ENCODE measurements at regions not wholly inside any gene's neighbourhood (a gene's known extent, or its start where the extent isn't known, plus 50 kb on each side); places are given as distances from the start of the nearest gene placed in this dataset.

GRCh38 chr11:110375351-110375750 lies 54.4 kb upstream of the FDX1 start:
- H3K27ac Mint-ChIP-seq, result no peak overlapping the region
- H3K4me1 Mint-ChIP-seq (ENCODE audit: low read depth), result peaks cover 25% of the 10 kb centered on the region
- H3K4me3 Mint-ChIP-seq, result no peak overlapping the region
- no peaks in the 10 kb centered on the region for H3K27me3 Mint-ChIP-seq (ENCODE audit: low read depth)
- H3K36me3 Mint-ChIP-seq (ENCODE audit: low read depth), result no peaks in the 10 kb centered on the region
- no peaks in the 10 kb centered on the region for H3K9me3 Mint-ChIP-seq

- Mint-ChIP-seq H3K27me3 (ENCODE audit: low read depth) (no peaks in the 10 kb centered on the region), H3K4me1 (ENCODE audit: low read depth) (peaks cover 24% of the 10 kb centered on the region), H3K27ac (no peak overlapping the region), H3K9me3 (no peaks in the 10 kb centered on the region), H3K4me3 (no peak overlapping the region), H3K36me3 (ENCODE audit: low read depth) (no peaks in the 10 kb centered on the region)
Measured at GRCh38 chr11:110376021-110376420, 53.7 kb upstream of the FDX1 start.

DNA sequence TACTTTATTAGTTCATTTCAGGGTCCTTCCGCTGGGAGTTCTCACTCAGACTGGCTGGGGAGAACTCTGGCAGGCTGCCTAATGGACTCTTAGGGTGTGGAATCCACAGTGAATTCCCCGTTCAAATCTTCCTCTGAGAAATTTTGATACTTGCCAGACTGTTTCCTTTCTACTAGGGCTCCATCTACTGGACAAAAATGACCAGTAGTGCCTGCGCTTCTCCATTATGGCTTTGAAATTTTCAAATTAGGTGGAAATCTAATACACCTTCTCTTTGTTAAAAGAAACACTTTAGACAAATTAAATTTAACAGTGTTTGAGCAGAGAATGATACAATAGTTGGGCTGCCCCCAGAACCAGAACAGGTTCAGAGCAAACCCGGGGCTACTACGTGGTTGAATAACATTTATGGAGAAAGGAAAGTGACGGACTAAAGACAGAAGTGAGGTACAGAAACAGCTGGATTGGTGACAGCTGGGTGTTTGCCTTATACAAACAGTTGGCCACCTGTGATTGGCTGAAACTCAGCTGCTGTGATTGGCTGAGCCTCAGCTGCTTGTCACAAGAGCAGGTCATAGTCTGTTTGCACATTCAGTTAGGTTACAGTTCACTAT lies 52.9 kb upstream of the FDX1 start:
- H3K36me3 Mint-ChIP-seq (ENCODE audit: low read depth), result no peaks in the 10 kb centered on the region
- no peaks in the 10 kb centered on the region for H3K27me3 Mint-ChIP-seq (ENCODE audit: low read depth)
- H3K4me3 Mint-ChIP-seq, result no peak overlapping the region
- no peaks in the 10 kb centered on the region for H3K9me3 Mint-ChIP-seq
- H3K27ac Mint-ChIP-seq, result peak overlapping the region; percentile 35
- H3K4me1 Mint-ChIP-seq (ENCODE audit: low read depth), result peaks cover 23% of the 10 kb centered on the region

GRCh38 chr11:110377434-110377833 lies 52.3 kb upstream of the FDX1 start:
- Mint-ChIP-seq H3K27ac (no peak overlapping the region), H3K27me3 (ENCODE audit: low read depth) (no peaks in the 10 kb centered on the region), H3K4me1 (ENCODE audit: low read depth) (peaks cover 23% of the 10 kb centered on the region), H3K9me3 (no peaks in the 10 kb centered on the region), H3K36me3 (ENCODE audit: low read depth) (peaks cover 2% of the 10 kb centered on the region), H3K4me3 (no peak overlapping the region)

GRCh38 chr11:110379261-110379660 lies 50.5 kb upstream of the FDX1 start:
- no peak overlapping the region for H3K4me3 Mint-ChIP-seq
- peaks cover 12% of the 10 kb centered on the region for H3K4me1 Mint-ChIP-seq (ENCODE audit: low read depth)
- no peaks in the 10 kb centered on the region for H3K9me3 Mint-ChIP-seq
- H3K27ac Mint-ChIP-seq, result no peak overlapping the region
- H3K36me3 Mint-ChIP-seq (ENCODE audit: low read depth), result peaks cover 2% of the 10 kb centered on the region
- H3K27me3 Mint-ChIP-seq (ENCODE audit: low read depth), result no peaks in the 10 kb centered on the region

DNA sequence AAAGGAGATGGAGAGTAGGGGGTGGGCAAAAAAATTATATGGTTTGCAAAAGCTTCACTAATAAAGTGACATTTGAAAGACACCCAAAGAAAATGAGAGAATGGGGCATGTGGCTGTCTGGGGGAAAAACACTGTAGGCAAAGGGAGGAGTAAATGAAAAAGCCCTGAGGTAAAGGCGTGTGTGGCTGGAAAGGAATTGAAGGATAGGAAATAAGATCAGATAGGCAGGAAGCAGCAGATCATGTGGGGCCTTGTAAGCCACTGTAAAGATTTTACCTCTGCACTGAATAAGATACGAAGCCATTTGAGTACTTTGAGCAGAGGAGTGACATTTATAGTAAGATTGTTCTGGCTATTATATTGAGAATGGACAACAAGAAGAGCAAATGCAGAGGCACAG lies 49.8 kb upstream of the FDX1 start:
- H3K9me3 Mint-ChIP-seq, result no peaks in the 10 kb centered on the region
- no peaks in the 10 kb centered on the region for H3K27me3 Mint-ChIP-seq (ENCODE audit: low read depth)
- H3K4me1 Mint-ChIP-seq (ENCODE audit: low read depth), result peaks cover 8% of the 10 kb centered on the region
- H3K4me3 Mint-ChIP-seq, result no peak overlapping the region
- H3K36me3 Mint-ChIP-seq (ENCODE audit: low read depth), result peaks cover 2% of the 10 kb centered on the region
- no peak overlapping the region for H3K27ac Mint-ChIP-seq

Measured in T-helper 1 cell treated with Interleukin-12 subunit alpha and Interleukin-12 subunit beta and Interleukin-4 antibody, amounts not matched to agents 30 μg/mL and 1 μg/mL, for 36 hours (primary cell).